Epithelial cell of prostate (primary cell): ENCODE measurements at regions not wholly inside any gene's neighbourhood (a gene's known extent, or its start where the extent isn't known, plus 50 kb on each side); places are given as distances from the start of the nearest gene placed in this dataset.
"Not testable (repeated sequence)": the region's sequence is repeated elsewhere in the genome, so short reads cannot be mapped to it uniquely, and the experiment has no call there.

Experiments
- DNase-seq: peaks from one replicate; pipeline ENCODE4 v3.0.0-alpha.2; 2011; ENCODE audit warnings: low read depth, low spot score
- H3K27ac ChIP-seq: fragments of 450-650 bp; 2 replicates; pipeline ENCODE4 v1.5.1; 2017; ENCODE audit warnings: mild to moderate bottlenecking

DNA sequence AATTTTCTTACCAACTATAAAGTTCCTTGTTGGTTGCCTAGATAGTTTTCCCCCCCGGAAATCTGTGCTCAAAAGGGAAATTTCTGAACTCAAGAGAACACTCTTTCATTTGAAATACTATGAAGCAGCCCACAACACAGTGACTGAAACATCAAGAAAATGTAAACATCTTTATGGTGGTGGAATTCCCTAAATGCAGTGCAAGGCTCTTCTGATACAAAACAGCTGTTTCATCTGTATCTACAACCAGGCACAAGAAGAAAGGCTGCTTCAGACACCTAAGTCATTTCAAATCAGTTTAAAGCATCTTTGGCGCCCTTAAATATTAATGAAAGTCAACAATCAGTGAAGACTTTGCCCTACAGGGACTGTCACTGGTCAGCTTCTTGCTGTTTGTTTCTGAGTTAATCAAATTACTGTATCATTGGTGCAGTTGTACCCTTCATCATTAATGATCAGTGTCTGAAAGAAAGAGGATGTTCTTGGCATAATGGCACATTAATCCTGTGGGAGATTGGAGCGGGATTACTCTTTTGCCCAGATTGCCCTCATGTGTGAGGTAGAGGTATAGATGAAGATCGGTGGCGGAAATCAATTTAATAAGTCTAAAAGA is 947.0 kb downstream of the NR2F1-AS1 start:
- no peak overlapping the region for H3K27ac ChIP-seq
- DNase-seq, result no peak

DNA sequence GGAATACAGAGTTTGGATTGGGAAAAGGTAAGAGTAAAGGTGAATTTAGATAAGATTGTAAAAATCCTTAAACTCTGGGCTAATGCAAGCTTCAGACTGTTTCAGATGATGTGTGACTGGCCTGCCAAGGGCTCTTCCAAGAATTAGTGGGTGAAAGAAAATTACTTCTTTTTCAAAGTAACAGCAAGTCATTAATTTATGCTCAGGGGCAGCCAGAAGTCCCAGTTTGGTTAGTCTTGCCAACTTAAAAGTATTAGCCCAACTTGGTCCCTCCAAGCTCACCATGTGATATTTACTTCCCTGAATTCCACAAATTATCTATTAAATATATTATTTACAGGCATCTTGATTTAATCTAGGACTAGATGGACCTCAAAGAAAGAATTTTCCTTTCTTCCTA is 947.8 kb downstream of the NR2F1-AS1 start:
- no peak overlapping the region for H3K27ac ChIP-seq
- DNase-seq, result no peak

GRCh38 chr5:92631237-92631701 is 949.8 kb downstream of the NR2F1-AS1 start:
- not testable (repeated sequence) for DNase-seq, H3K27ac ChIP-seq

DNA sequence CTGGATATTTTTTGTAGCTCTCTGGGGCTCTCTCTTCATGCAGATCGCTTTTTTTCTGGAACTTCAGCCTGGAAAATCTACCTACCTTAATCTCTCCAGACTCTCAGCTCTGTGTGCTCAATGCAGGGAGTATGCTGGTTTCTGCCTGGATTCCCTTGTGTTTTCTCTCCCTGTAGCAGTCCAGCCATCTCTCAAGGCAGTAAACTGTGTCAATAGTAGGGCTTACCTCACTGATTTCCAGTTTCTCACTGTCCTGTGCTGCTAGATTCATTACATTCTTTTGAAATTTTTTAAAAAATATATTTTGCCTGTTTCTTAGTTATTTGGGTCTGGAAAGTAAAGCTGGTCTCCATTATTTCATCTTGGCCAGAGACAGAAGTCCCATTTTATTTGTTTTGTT is 951.4 kb downstream of the NR2F1-AS1 start:
- no peak for DNase-seq
- no peak overlapping the region for H3K27ac ChIP-seq

GRCh38 chr5:92629000-92629399 is 952.0 kb downstream of the NR2F1-AS1 start:
- no peak for DNase-seq
- no peak overlapping the region for H3K27ac ChIP-seq

GRCh38 chr5:92627186-92627585 is 953.8 kb downstream of the NR2F1-AS1 start:
- no peak overlapping the region for H3K27ac ChIP-seq
- no peak for DNase-seq

DNA sequence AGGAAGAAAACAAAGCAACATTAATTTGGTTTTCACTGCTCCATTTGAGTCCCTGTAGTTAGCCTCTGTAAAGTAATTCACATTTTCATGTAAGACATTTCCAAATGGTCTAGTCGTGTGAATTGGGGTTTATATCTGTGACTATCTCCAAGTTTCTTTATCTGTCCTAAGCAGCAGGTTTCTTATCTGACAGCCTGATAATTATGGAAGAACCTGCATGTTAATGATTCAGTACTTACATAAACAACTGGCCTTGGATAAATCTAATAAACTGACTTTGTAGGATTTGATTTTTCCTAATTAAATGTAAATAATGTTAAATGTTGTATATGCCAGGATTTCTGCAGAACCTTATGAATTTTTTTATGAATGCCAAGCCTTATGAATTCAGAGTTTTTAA is 964.9 kb downstream of the NR2F1-AS1 start:
- no peak overlapping the region for H3K27ac ChIP-seq
- DNase-seq, result no peak

- DNase-seq, result no peak
- H3K27ac ChIP-seq, result no peak overlapping the region
These were observed 967.5 kb downstream of the NR2F1-AS1 start for GRCh38 chr5:92613546-92613945.

DNA sequence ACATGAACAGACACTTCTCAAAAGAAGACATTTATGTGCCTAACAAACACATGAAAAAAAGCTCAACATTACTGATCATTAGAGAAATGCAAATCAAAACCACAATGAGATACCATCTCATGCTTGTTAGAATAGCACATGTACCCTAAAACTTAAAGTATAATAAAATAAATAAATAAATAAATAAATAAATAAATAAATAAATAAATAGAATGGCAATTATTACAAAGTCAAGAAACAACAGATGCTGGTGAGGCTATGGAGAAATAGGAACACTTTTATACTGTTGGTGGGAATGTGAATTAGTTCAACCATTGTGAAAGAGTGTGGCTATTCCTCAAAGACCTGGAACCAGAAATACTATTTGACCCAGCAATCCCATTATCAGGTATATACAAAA is 970.6 kb downstream of the NR2F1-AS1 start:
- not testable (repeated sequence) for H3K27ac ChIP-seq, DNase-seq

GRCh38 chr5:92605591-92605990 is 975.4 kb downstream of the NR2F1-AS1 start:
- DNase-seq, result no peak
- no peak overlapping the region for H3K27ac ChIP-seq

- DNase-seq, result no peak
- H3K27ac ChIP-seq, result no peak overlapping the region
These were observed 981.7 kb downstream of the NR2F1-AS1 start for GRCh38 chr5:92599217-92599810.

DNA sequence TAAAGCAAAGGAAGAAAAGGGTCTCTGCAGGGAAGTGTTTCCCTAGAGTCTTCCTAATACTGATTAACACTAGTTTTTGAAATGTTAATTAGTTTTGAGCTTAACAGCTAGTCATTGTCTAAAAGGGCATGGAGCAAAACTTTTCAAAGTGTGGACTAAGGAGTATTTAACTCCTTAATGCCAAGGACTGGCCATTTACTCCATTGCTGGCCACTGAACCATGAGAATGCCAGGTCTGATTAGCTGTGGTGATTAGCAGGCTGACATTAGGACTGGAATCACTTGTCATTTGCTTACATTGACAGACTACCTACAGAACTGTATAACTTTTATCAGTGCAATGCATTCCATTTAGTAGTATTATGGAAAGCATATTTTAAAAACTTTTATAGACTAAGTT is 987.0 kb downstream of the NR2F1-AS1 start:
- no peak overlapping the region for H3K27ac ChIP-seq
- no peak for DNase-seq

- no peak for DNase-seq
- no peak overlapping the region for H3K27ac ChIP-seq
These were observed 992.1 kb downstream of the NR2F1-AS1 start for GRCh38 chr5:92588876-92589275.

- H3K27ac ChIP-seq, result no peak overlapping the region
- no peak for DNase-seq
These were observed 999.3 kb downstream of the NR2F1-AS1 start for GRCh38 chr5:92581690-92582089.

- no peak for DNase-seq
- no peak overlapping the region for H3K27ac ChIP-seq
These were observed 999.8 kb downstream of the NR2F1-AS1 start for GRCh38 chr5:92581249-92581648.

DNA sequence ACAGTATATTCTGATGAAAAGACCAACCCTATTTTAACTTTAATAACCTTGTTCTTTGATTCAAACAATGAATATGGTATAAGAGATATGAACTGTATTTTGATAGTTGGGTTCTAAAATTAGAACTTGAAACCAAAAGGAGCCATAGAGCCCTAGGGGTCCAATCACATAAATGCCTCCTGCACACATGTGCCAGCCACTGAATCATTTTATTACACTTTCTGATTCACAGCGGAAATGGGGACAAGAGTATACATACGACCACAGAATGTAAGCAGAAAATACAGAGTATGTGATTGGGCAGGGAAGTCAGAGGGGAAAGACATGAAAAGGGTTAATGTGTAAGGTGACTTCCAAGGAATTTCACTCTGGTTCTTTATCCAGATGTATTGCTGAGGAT is 1000.2 kb downstream of the NR2F1-AS1 start:
- DNase-seq, result no peak

DNA sequence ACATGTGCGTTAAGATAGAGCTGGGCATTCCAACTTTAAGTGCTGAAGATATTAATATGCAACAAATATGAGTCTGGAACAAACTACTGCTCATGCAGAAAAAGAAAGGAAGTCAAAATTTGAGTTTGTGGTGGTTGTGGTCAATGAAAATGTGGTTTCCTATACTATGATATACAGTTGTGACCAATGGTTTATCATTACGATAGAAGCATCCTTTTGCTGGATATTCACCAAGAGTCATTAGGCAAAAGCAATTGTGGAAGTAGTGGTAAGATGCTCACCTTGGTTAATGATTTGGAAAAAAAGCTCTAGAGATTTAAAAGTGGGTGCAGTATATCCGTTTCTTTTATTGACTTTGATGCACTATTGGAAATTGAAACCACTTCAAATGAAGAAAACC is 1007.0 kb downstream of the NR2F1-AS1 start:
- H3K27ac ChIP-seq, result no peak overlapping the region
- no peak for DNase-seq

More for the DNA sequence above, 1000.2 kb downstream of the NR2F1-AS1 start:
- no peak overlapping the region for H3K27ac ChIP-seq

DNA sequence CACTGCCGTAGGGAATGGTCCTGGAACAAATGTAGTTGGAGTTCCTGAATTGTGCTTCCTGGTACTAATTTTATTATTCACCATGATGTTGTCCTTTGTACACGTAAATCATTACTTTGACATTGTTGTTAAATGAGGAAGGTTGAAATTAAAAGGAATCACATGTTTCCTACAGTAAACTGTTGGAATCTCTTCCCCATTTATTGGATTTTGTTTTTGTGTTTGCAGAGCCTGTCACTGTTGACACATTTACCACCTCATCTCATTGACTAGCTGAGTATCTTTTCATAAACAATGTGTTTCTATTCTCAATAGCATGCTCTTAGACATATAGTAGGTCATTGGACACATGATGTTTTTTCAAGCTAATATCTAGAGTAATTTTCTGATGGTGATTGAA is 1012.5 kb downstream of the NR2F1-AS1 start:
- no peak overlapping the region for H3K27ac ChIP-seq
- DNase-seq, result no peak

DNA sequence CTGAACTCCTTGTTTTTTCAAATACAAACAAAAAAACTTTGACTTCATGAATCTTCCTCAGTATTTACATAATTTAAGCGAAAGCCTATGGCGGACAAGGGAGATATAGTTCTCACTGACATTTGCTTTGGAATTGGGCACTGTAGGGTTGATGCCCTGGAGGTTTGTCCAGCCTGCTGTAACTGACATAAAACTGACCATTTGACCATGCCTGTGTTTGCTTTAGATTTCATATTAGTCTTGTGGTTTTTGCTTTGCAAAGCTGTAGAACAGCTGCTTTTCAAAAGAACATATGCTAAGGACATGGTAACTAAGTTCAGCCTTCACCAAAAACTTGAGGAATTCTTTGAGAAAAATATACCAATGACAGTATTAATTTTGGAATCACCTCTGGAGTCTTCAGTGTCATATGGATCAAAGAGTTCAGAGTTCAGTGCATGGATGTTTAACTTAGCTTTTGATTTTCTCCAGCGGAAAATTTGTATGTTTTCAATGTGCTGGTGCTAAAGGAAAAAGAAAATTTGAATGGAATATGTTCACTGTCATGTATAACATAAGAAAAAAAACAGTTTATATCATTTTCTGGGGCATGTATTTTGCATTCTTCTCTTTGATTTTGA is 1013.1 kb downstream of the NR2F1-AS1 start:
- no peak for DNase-seq
- no peak overlapping the region for H3K27ac ChIP-seq

DNA sequence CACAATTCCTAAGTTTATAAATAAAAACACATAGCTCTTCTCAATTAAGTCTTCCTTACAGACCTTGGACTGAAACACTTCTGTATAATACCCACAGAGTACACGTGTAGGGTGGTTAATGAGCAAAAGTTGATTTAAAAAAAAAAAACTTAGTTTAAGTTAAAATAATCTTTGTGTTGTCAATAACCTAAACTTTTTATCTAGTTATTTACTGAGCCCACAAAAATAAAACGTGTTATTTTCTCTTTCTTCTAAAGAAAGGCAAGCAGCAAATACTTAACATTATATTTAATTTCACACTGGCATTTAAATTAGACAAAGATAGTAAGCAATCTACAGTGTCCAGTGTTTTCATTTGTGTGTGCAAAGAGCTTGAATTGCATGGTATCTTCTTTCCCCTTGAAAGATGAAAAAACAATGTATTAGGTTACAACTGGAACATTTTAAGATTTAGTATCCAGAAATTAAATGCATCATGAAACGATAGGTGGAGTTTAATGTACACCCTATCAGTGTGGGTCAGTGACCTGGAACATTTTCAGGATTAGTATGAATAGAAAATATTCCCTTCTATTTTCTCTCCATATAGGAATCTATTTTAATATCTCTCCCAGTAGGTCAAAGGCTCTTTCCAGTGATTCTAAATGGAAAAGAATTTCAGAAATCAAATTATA is 1014.8 kb downstream of the NR2F1-AS1 start:
- H3K27ac ChIP-seq, result no peak overlapping the region

GRCh38 chr5:92565673-92566072 is 1015.3 kb downstream of the NR2F1-AS1 start:
- no peak overlapping the region for H3K27ac ChIP-seq

More for the DNA sequence above, 1014.8 kb downstream of the NR2F1-AS1 start:
- no peak for DNase-seq

More at GRCh38 chr5:92565673-92566072, 1015.3 kb downstream of the NR2F1-AS1 start:
- DNase-seq, result no peak
